Esophagus squamous epithelium (tissue), 4 donors: ENCODE measurements at regions not wholly inside any gene's neighbourhood (a gene's known extent, or its start where the extent isn't known, plus 50 kb on each side); places are given as distances from the start of the nearest gene placed in this dataset.

ENCODE experiments used
- CTCF ChIP-seq, 6 experiments: fragments of 450-650 bp in 4 of 6; fragments of 200-600 bp in 2 of 6; sonication (generic) in 2 of 6; IDR thresholded peaks; one replicate each; pipeline ENCODE4 v1.5.1; 2016 to 2019; ENCODE audit warnings: antibody characterized with exemption in 6 of 6, mild to moderate bottlenecking in 4 of 6, moderate library complexity in 4 of 6
- POLR2A ChIP-seq, 4 donors: fragments of 450-650 bp; IDR thresholded peaks; one replicate each; pipeline ENCODE4 v1.6.1; 2017; ENCODE audit warnings: antibody characterized with exemption in 4 of 4, mild to moderate bottlenecking in 4 of 4, moderate library complexity in 3 of 4

- no peak for TF ChIP-seq CTCF (IDR thresholded peaks at IDR 0.05)
- TF ChIP-seq POLR2A (IDR thresholded peaks at IDR 0.05) = no peak
Measured at GRCh38 chr5:109485030-109485429, 75.3 kb upstream of the PJA2 start.
